ENCODE measurements at regions not wholly inside any gene's neighbourhood (a gene's known extent, or its start where the extent isn't known, plus 50 kb on each side); places are given as distances from the start of the nearest gene placed in this dataset.

- POLR2A ChIA-PET = no interaction called here
- DNase-seq (ENCODE audit: low read depth, low spot score) = no peak
- H3K4me3 ChIP-seq = no peak overlapping the region
- no TSS peak for BruUV-seq (replicated peaks)
- H2AFZ ChIP-seq (ENCODE audit: control insufficient read depth, low read depth, low read length) = no peak overlapping the region
- no peak overlapping the region for H3K9ac ChIP-seq (ENCODE audit: control insufficient read depth, insufficient read depth, low read length)
- H3K27me3 ChIP-seq (replicated peaks in 1 of 2; ENCODE audit: control insufficient read depth in 2 of 2, insufficient read depth in 2 of 2, low read length in 1 of 2) = no peaks in the 10 kb centered on the region
- H4K20me1 ChIP-seq (ENCODE audit: control insufficient read depth, insufficient read depth) = no peaks in the 10 kb centered on the region
- FAIRE-seq = no peak
- WGBS (ENCODE audit: insufficient coverage, insufficient replicate concordance, low lambda C conversion rate, missing lambda C conversion rate) = 0% methylated on average over 1 of the region's 1 CpG
- TF ChIP-seq YBX1 (IDR thresholded peaks at IDR 0.05) (no peak), DPF2 (IDR thresholded peaks at IDR 0.05) (no peak), PML (IDR thresholded peaks at IDR 0.05; ENCODE audit: low read length) (no peak), POLR2AphosphoS5 (IDR thresholded peaks at IDR 0.05; ENCODE audit: low read length) (no peak)
- H3K9me3 ChIP-seq (replicated peaks; ENCODE audit: control insufficient read depth, insufficient read depth, low read length) = no peaks in the 10 kb centered on the region
- no peak overlapping the region for H3K4me2 ChIP-seq (ENCODE audit: control insufficient read depth, insufficient read depth)
- no peak overlapping the region for H3K27ac ChIP-seq (ENCODE audit: control insufficient read depth, insufficient read depth)
- no peaks in the 10 kb centered on the region for H3K4me1 ChIP-seq (ENCODE audit: control insufficient read depth, insufficient read depth, low read length)
- H3K36me3 ChIP-seq (ENCODE audit: control insufficient read depth in 2 of 2, insufficient read depth in 2 of 2, low read length in 1 of 2) = no peaks in the 10 kb centered on the region
- in situ Hi-C loops (cut with MboI) = no loop called here
- ATAC-seq = no peak
- no peaks in the 10 kb centered on the region for H3K79me2 ChIP-seq (ENCODE audit: control insufficient read depth, insufficient read depth, low read length)
- intact Hi-C loops (cut with micrococcal nuclease; ENCODE audit: unreplicated experiment) = no loop called here
- CTCF ChIA-PET = no interaction called here
- SMC1A ChIA-PET (ENCODE audit: uncharacterized antibody, unreplicated experiment) = interaction anchor here (1.0 kb wide), 1 partner anchor 15 kb away, joined by 3 read pairs; no protein-coding TSS in a partner anchor
- RAD21 ChIA-PET (ENCODE audit: unreplicated experiment) = no interaction called here
Observed at GRCh38 chr10:36496758-36497157, 628.6 kb upstream of the ANKRD30A start.

- Histone ChIP-seq H3K36me3 (ENCODE audit: control insufficient read depth in 2 of 2, insufficient read depth in 2 of 2, low read length in 1 of 2) (no peaks in the 10 kb centered on the region), H3K4me1 (ENCODE audit: control insufficient read depth, insufficient read depth, low read length) (no peaks in the 10 kb centered on the region), H3K79me2 (ENCODE audit: control insufficient read depth, insufficient read depth, low read length) (no peaks in the 10 kb centered on the region), H3K27ac (ENCODE audit: control insufficient read depth, insufficient read depth) (no peak overlapping the region), H4K20me1 (ENCODE audit: control insufficient read depth, insufficient read depth) (no peaks in the 10 kb centered on the region), H2AFZ (ENCODE audit: control insufficient read depth, low read depth, low read length) (no peak overlapping the region), H3K9ac (ENCODE audit: control insufficient read depth, insufficient read depth, low read length) (no peak overlapping the region), H3K9me3 (replicated peaks; ENCODE audit: control insufficient read depth, insufficient read depth, low read length) (no peaks in the 10 kb centered on the region), H3K27me3 (replicated peaks in 1 of 2; ENCODE audit: control insufficient read depth in 2 of 2, insufficient read depth in 2 of 2, low read length in 1 of 2) (no peaks in the 10 kb centered on the region), H3K4me3 (no peak overlapping the region), H3K4me2 (ENCODE audit: control insufficient read depth, insufficient read depth) (no peak overlapping the region)
- ATAC-seq (no peak), DNase-seq (ENCODE audit: low read depth, low spot score) (no peak), FAIRE-seq (no peak)
- WGBS (ENCODE audit: insufficient coverage, insufficient replicate concordance, low lambda C conversion rate, missing lambda C conversion rate) = 3% methylated on average over 2 of the region's 2 CpGs
- RAD21 ChIA-PET (ENCODE audit: unreplicated experiment) = no interaction called here
- intact Hi-C loops (cut with micrococcal nuclease; ENCODE audit: unreplicated experiment) (no loop called here), in situ Hi-C loops (cut with MboI) (no loop called here)
- POLR2A ChIA-PET = no interaction called here
- CTCF ChIA-PET = no interaction called here
- BruUV-seq (replicated peaks) = no TSS peak
- SMC1A ChIA-PET (ENCODE audit: uncharacterized antibody, unreplicated experiment) = no interaction called here
- TF ChIP-seq KLF5 (IDR thresholded peaks at IDR 0.05; ENCODE audit: partially characterized antibody) (no peak), CHD1 (IDR thresholded peaks at IDR 0.05; ENCODE audit: low read depth, low read length) (no peak), NR2C1 (IDR thresholded peaks at IDR 0.05) (no peak), MYC (IDR thresholded peaks at IDR 0.05; ENCODE audit: insufficient read depth, insufficient read length, insufficient replicate concordance, low read length, severe bottlenecking) (no peak), ZNF384 (IDR thresholded peaks at IDR 0.05; ENCODE audit: borderline replicate concordance, low read depth, low read length) (no peak), CBX5 (IDR thresholded peaks at IDR 0.05; ENCODE audit: low read depth) (no peak), TCF7 (IDR thresholded peaks at IDR 0.05; ENCODE audit: borderline replicate concordance) (no peak), HDAC2 (IDR thresholded peaks at IDR 0.05) (no peak), ZBTB11 (CRISPR knock-in tag; IDR thresholded peaks at IDR 0.05) (no peak)
Observed at GRCh38 chr10:36494371-36494770, 631.0 kb upstream of the ANKRD30A start.
